GM21447 (cell line): ENCODE measurements at regions not wholly inside any gene's neighbourhood (a gene's known extent, or its start where the extent isn't known, plus 50 kb on each side); places are given as distances from the start of the nearest gene placed in this dataset.
A peak's percentile ranks its signal among the peaks of the same experiment; 100 is the strongest.

Experiments
- ATAC-seq: cut with Tn5 transposase; IDR thresholded peaks from one replicate; pipeline ENCODE4 v1.9.1; 2021; ENCODE audit not compliant: unreplicated experiment

- ATAC-seq = no peak
These were observed 76.3 kb upstream of the NR2F2 start for GRCh38 chr15:96254173-96254572.

- no peak for ATAC-seq
These were observed 74.9 kb upstream of the NR2F2 start for GRCh38 chr15:96255599-96255998.

- peak; percentile 79 for ATAC-seq
These were observed 68.9 kb upstream of the NR2F2 start for GRCh38 chr15:96261575-96262034.

GRCh38 chr15:96262097-96262496 lies 68.4 kb upstream of the NR2F2 start:
- no peak for ATAC-seq

GRCh38 chr15:96262549-96263489 lies 67.7 kb upstream of the NR2F2 start:
- ATAC-seq = no peak

GRCh38 chr15:96264351-96264798 lies 66.1 kb upstream of the NR2F2 start:
- no peak for ATAC-seq

- ATAC-seq = no peak
These were observed 65.5 kb upstream of the NR2F2 start for GRCh38 chr15:96264801-96265515.

- ATAC-seq = no peak
These were observed 64.0 kb upstream of the NR2F2 start for GRCh38 chr15:96266456-96266855.

GRCh38 chr15:96267463-96267862 lies 63.0 kb upstream of the NR2F2 start:
- ATAC-seq = no peak

- no peak for ATAC-seq
These were observed 61.9 kb upstream of the NR2F2 start for GRCh38 chr15:96268442-96269204.

- ATAC-seq = no peak
These were observed 59.8 kb upstream of the NR2F2 start for GRCh38 chr15:96270581-96271172.

- ATAC-seq = no peak
These were observed 58.1 kb upstream of the NR2F2 start for GRCh38 chr15:96272427-96272826.

- no peak for ATAC-seq
These were observed 57.0 kb upstream of the NR2F2 start for GRCh38 chr15:96273317-96274086.

- no peak for ATAC-seq
These were observed 56.4 kb upstream of the NR2F2 start for GRCh38 chr15:96274087-96274440.

GRCh38 chr15:96274698-96275097 lies 55.8 kb upstream of the NR2F2 start:
- no peak for ATAC-seq

GRCh38 chr15:96276438-96277210 lies 53.9 kb upstream of the NR2F2 start:
- ATAC-seq = no peak
